GM12878 (cell line): ENCODE measurements at regions not wholly inside any gene's neighbourhood (a gene's known extent, or its start where the extent isn't known, plus 50 kb on each side); places are given as distances from the start of the nearest gene placed in this dataset.

Experiments used
- BCLAF1 ChIP-seq: fragments of 450-650 bp; IDR thresholded peaks from 2 replicates; pipeline ENCODE4 v1.6.1; 2017; ENCODE audit warnings: antibody characterized with exemption, mild to moderate bottlenecking, moderate library complexity
- CTCF ChIP-seq, 3 experiments: IDR thresholded peaks in 2 of 3; conservative IDR thresholded peaks in 1 of 3; 2 replicates each; pipeline ENCODE4 v1.5.1; 2011; ENCODE audit warnings: low read depth in 3 of 3, low read length in 3 of 3, mild to moderate bottlenecking in 3 of 3, control low read depth in 2 of 3, moderate library complexity in 2 of 3, inconsistent platforms in 1 of 3, mixed read lengths in 1 of 3; ENCODE audit not compliant: control insufficient read depth in 2 of 3, insufficient read depth in 1 of 3; ENCODE audit errors: extremely low read depth in 1 of 3
- EP300 ChIP-seq, 2 experiments: fragments of 150-350 bp in 1 of 2; IDR thresholded peaks; 2 replicates each; pipeline ENCODE4 v1.6.1; 2011 to 2012; ENCODE audit warnings: low read depth in 2 of 2, low read length in 2 of 2, borderline replicate concordance in 1 of 2, improper control_type of control experiment in 1 of 2, inconsistent platforms in 1 of 2; ENCODE audit not compliant: control insufficient read depth in 1 of 2
- MEF2A ChIP-seq: IDR thresholded peaks from 2 replicates; pipeline ENCODE4 v1.6.1; 2011; ENCODE audit warnings: low read depth, mild to moderate bottlenecking, low read length, moderate library complexity; ENCODE audit not compliant: insufficient read depth
- POLR2A ChIP-seq: IDR thresholded peaks from 2 replicates; pipeline ENCODE4 v1.6.1; 2011; ENCODE audit warnings: low read depth, mild to moderate bottlenecking, low read length
- SIX5 ChIP-seq: IDR thresholded peaks from 2 replicates; pipeline ENCODE4 v1.6.1; 2011; ENCODE audit warnings: mild to moderate bottlenecking, low read depth, low read length, moderate library complexity; ENCODE audit not compliant: severe bottlenecking
- USF2 ChIP-seq: IDR thresholded peaks from 2 replicates; pipeline ENCODE4 v1.6.1; 2011; ENCODE audit warnings: low read depth, low read length, improper control_type of control experiment, borderline replicate concordance

GRCh38 chr6:22010102-22010501 lies 286.7 kb downstream of the PRL start:
- TF ChIP-seq EP300 (IDR thresholded peaks at IDR 0.05; ENCODE audit: borderline replicate concordance in 1 of 2, control insufficient read depth in 1 of 2, low read depth in 2 of 2, low read length in 2 of 2) (no peak), BCLAF1 (no peak), POLR2A (no peak), USF2 (no peak), SIX5 (no peak), MEF2A (no peak), CTCF (IDR thresholded peaks at IDR 0.05 in 2 of 3, conservative IDR thresholded peaks at IDR 0.05 in 1 of 3; ENCODE audit: control insufficient read depth in 2 of 3, extremely low read depth in 1 of 3, insufficient read depth in 1 of 3, low read depth in 3 of 3, low read length in 3 of 3) (no peak)
